Natural killer cell (primary cell): ENCODE measurements at regions not wholly inside any gene's neighbourhood (a gene's known extent, or its start where the extent isn't known, plus 50 kb on each side); places are given as distances from the start of the nearest gene placed in this dataset.
A peak's percentile ranks its signal among the peaks of the same experiment; 100 is the strongest.

Experiments
- ATAC-seq, 3 donors: fragments of 150-1000 bp in 2 of 3; fragments of 200-7000 bp in 1 of 3; cut with Tn5 transposase; 1 replicate in 1 of 3; 2 replicates in 2 of 3; pipeline ENCODE4 v1.10.0; 2021; ENCODE audit warnings: mild to moderate bottlenecking in 2 of 3, moderate library complexity in 2 of 3
- DNase-seq, 2 donors: peaks; one replicate each; pipeline versions ENCODE4 v3.0.0 to v3.0.0-alpha.2; 2013 to 2021; ENCODE audit warnings: mixed read lengths in 1 of 2
- H3K27ac ChIP-seq: one replicate; pipeline ENCODE4 v1.5.1; 2013; ENCODE audit warnings: mild to moderate bottlenecking, low read length
- H3K27me3 ChIP-seq: one replicate; pipeline ENCODE4 v1.6.1; 2013; ENCODE audit warnings: low read length; ENCODE audit not compliant: control insufficient read depth, insufficient read depth
- H3K36me3 ChIP-seq: one replicate; pipeline ENCODE4 v1.6.1; 2013; ENCODE audit warnings: low read length; ENCODE audit not compliant: control insufficient read depth, insufficient read depth
- H3K4me1 ChIP-seq: one replicate; pipeline ENCODE4 v1.6.1; 2013; ENCODE audit warnings: low read length; ENCODE audit not compliant: control insufficient read depth, insufficient read depth
- H3K4me3 ChIP-seq: one replicate; pipeline ENCODE4 v1.5.1; 2013; ENCODE audit warnings: low read length
- H3K9me3 ChIP-seq: one replicate; pipeline ENCODE4 v1.6.1; 2013; ENCODE audit warnings: low read length; ENCODE audit not compliant: control insufficient read depth, insufficient read depth
- H3K27ac Mint-ChIP-seq, 2 donors: one replicate each; pipeline ENCODE4 v1.8.0; 2022; ENCODE audit warnings: mild to moderate bottlenecking in 2 of 2, mixed read lengths in 2 of 2, moderate library complexity in 1 of 2
- H3K27me3 Mint-ChIP-seq, 2 donors: one replicate each; pipeline ENCODE4 v1.8.0; 2022; ENCODE audit warnings: low read depth in 2 of 2, mixed read lengths in 2 of 2
- H3K36me3 Mint-ChIP-seq: one replicate; pipeline ENCODE4 v1.8.0; 2022; ENCODE audit warnings: mixed read lengths
- H3K4me1 Mint-ChIP-seq, 2 donors: one replicate each; pipeline ENCODE4 v1.8.0; 2022; ENCODE audit warnings: mixed read lengths in 2 of 2
- H3K4me3 Mint-ChIP-seq: one replicate; pipeline ENCODE4 v1.8.0; 2022; ENCODE audit warnings: mild to moderate bottlenecking, moderate library complexity, mixed read lengths
- H3K9me3 Mint-ChIP-seq, 2 donors: one replicate each; pipeline ENCODE4 v1.8.0; 2022; ENCODE audit warnings: mixed read lengths in 2 of 2
- CTCF ChIP-seq: fragments of 200-600 bp; IDR thresholded peaks from one replicate; pipeline ENCODE4 v1.8.0; 2022; ENCODE audit warnings: antibody characterized with exemption
- WGBS: methylation state at CpG from one replicate; pipeline ENCODE4 v1.1.7; 2013; ENCODE audit warnings: missing lambda C conversion rate; ENCODE audit not compliant: insufficient coverage; 5-methylcytosine and 5-hydroxymethylcytosine counted together
- intact Hi-C: fragments of 100-400 bp; cut with micrococcal nuclease; formaldehyde crosslinking; loops from one replicate; pipeline ENCODE4 v1.14.2; 2022

DNA sequence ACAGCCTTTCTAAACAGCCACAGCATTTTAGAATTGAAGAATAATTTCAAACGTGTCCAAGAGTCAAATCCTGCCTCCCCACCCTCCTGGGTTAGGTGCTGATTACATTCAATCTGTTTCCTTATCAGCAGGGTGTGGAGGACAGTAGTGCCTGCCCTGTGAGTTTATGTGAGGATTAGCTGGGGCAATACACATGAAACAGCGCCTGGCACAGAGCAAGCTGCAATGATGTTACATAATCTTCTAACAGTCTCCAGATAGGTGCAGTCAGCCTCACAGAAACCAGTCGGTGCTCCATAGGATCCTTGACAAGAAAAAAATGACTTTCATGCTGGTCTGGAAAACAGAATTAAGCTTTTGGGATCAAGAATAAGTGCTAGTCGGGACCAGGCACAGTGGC, 91.7 kb upstream of the ITGA6 start:
- no peaks in the 10 kb centered on the region for H3K9me3 ChIP-seq

DNA sequence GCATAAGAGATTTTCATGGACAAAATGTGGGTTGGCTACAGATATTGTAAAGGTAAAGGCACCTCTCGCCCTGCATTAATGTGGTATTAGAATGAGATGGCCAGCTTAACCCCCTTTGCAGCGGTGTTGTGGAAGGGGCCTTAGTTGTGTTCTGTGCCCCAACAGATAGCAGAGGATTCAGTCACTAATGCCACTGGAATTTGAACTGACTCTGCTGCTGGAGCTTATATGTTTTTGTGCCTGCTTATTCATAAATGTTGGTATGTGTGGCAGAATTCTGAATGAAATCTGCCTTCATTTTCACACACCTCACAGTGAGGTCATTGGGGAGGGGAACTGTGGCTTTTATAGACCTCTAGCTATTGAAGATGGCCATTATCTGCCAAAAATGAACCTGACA, 90.7 kb upstream of the ITGA6 start:
- no peaks in the 10 kb centered on the region for H3K36me3 Mint-ChIP-seq
- Histone ChIP-seq H3K36me3 (no peaks in the 10 kb centered on the region), H3K27me3 (no peaks in the 10 kb centered on the region), H3K9me3 (no peaks in the 10 kb centered on the region), H3K4me3 (no peak overlapping the region), H3K4me1 (peaks cover 6% of the 10 kb centered on the region), H3K27ac (no peak overlapping the region)
- no peaks in the 10 kb centered on the region for H3K27me3 Mint-ChIP-seq
- intact Hi-C loops, result loop anchor here (5.0 kb wide), 1 partner anchor 126 kb away; no protein-coding TSS in a partner anchor
- H3K9me3 Mint-ChIP-seq, result no peaks in the 10 kb centered on the region
- ATAC-seq (no peak), DNase-seq (no peak)
- H3K4me1 Mint-ChIP-seq, result peaks cover 14 to 15% of the 10 kb centered on the region in 2 donors
- no peak for TF ChIP-seq CTCF
- WGBS, result 50% methylated on average over 2 of the region's 2 CpGs
- H3K27ac Mint-ChIP-seq, result no peak overlapping the region
- H3K4me3 Mint-ChIP-seq, result no peak overlapping the region

More for the DNA sequence above, 91.7 kb upstream of the ITGA6 start:
- H3K27me3 Mint-ChIP-seq, result peaks cover 0 to 2% of the 10 kb centered on the region in 2 donors
- H3K27ac Mint-ChIP-seq, result no peak overlapping the region
- DNase-seq, result no peak
- H3K4me1 ChIP-seq, result peaks cover 6% of the 10 kb centered on the region
- intact Hi-C loops, result loop anchor here (5.0 kb wide), 1 partner anchor 127 kb away; no protein-coding TSS in a partner anchor
- H3K4me1 Mint-ChIP-seq, result peaks cover 14 to 15% of the 10 kb centered on the region in 2 donors
- WGBS, result 71% methylated on average over 3 of the region's 4 CpGs
- H3K4me3 ChIP-seq, result no peak overlapping the region
- no peak for ATAC-seq
- H3K27me3 ChIP-seq, result no peaks in the 10 kb centered on the region
- H3K9me3 Mint-ChIP-seq, result no peaks in the 10 kb centered on the region
- no peak overlapping the region for H3K4me3 Mint-ChIP-seq
- no peaks in the 10 kb centered on the region for H3K36me3 ChIP-seq
- no peak for TF ChIP-seq CTCF
- H3K27ac ChIP-seq, result no peak overlapping the region
- no peaks in the 10 kb centered on the region for H3K36me3 Mint-ChIP-seq

GRCh38 chr2:172339371-172340010, 87.9 kb upstream of the ITGA6 start:
- no peak overlapping the region for H3K4me3 ChIP-seq
- ATAC-seq, result peak in 2 of 3 donors; percentile 53 to 54
- H3K27me3 ChIP-seq, result no peaks in the 10 kb centered on the region
- peak overlapping the region; percentile 62 for H3K4me3 Mint-ChIP-seq
- no peak overlapping the region for H3K27ac ChIP-seq
- H3K4me1 Mint-ChIP-seq, result peaks cover 14 to 15% of the 10 kb centered on the region in 2 donors
- intact Hi-C loops, result loop anchor here (5.0 kb wide), 1 partner anchor 123 kb away; no protein-coding TSS in a partner anchor
- H3K36me3 ChIP-seq, result no peaks in the 10 kb centered on the region
- DNase-seq, result peak in 1 of 2 donors; percentile 37
- H3K4me1 ChIP-seq, result peaks cover 6% of the 10 kb centered on the region
- TF ChIP-seq CTCF, result no peak
- H3K27ac Mint-ChIP-seq, result peak overlapping the region; percentile 19 to 51
- H3K9me3 ChIP-seq, result no peaks in the 10 kb centered on the region
- no peaks in the 10 kb centered on the region for H3K27me3 Mint-ChIP-seq
- WGBS, result 20% methylated on average over 5 of the region's 6 CpGs
- H3K9me3 Mint-ChIP-seq, result no peaks in the 10 kb centered on the region
- H3K36me3 Mint-ChIP-seq, result no peaks in the 10 kb centered on the region

- Histone ChIP-seq H3K27me3 (no peaks in the 10 kb centered on the region), H3K9me3 (no peaks in the 10 kb centered on the region), H3K36me3 (no peaks in the 10 kb centered on the region), H3K27ac (no peak overlapping the region), H3K4me1 (peaks cover 6% of the 10 kb centered on the region), H3K4me3 (no peak overlapping the region)
- ATAC-seq, result no peak
- 15% methylated on average over 3 of the region's 4 CpGs for WGBS
- peak overlapping the region in 1 of 2 donors; percentile 51 for H3K27ac Mint-ChIP-seq
- no peaks in the 10 kb centered on the region for H3K36me3 Mint-ChIP-seq
- no peak for DNase-seq
- no peaks in the 10 kb centered on the region for H3K9me3 Mint-ChIP-seq
- intact Hi-C loops, result no loop called here
- no peaks in the 10 kb centered on the region for H3K27me3 Mint-ChIP-seq
- peaks cover 14 to 15% of the 10 kb centered on the region in 2 donors for H3K4me1 Mint-ChIP-seq
- TF ChIP-seq CTCF, result no peak
- H3K4me3 Mint-ChIP-seq, result peak overlapping the region; percentile 62
These were observed 87.0 kb upstream of the ITGA6 start for GRCh38 chr2:172340394-172340793.
